ENCODE measurements at regions not wholly inside any gene's neighbourhood (a gene's known extent, or its start where the extent isn't known, plus 50 kb on each side); places are given as distances from the start of the nearest gene placed in this dataset.

GRCh38 chr10:124219655-124220054 is 126.3 kb upstream of the CHST15 start:
- no peak overlapping the region for H2AK5ac ChIP-seq (ENCODE audit: low read length)
- no peaks in the 10 kb centered on the region for H3K79me2 ChIP-seq (ENCODE audit: control insufficient read depth, insufficient read depth, low read length, poor library complexity)
- DNase-seq, result no peak
- no peak overlapping the region for H3K4ac ChIP-seq (ENCODE audit: low read depth, low read length)
- no peak overlapping the region for H3K14ac ChIP-seq (ENCODE audit: low read length)
- peaks cover 0 to 6% of the 10 kb centered on the region in 2 experiments for H3K4me1 ChIP-seq (ENCODE audit: control insufficient read depth in 1 of 2, insufficient read depth in 2 of 2, low read length in 2 of 2)
- peaks cover 2% of the 10 kb centered on the region for H3K9me3 ChIP-seq (ENCODE audit: insufficient read depth, low read depth, low read length)
- no peak overlapping the region for H2BK12ac ChIP-seq (ENCODE audit: low read length)
- no peak overlapping the region for H3K23ac ChIP-seq (ENCODE audit: low read length)
- H4K91ac ChIP-seq (ENCODE audit: low read depth, low read length), result no peak overlapping the region
- no peak overlapping the region for H2AFZ ChIP-seq (ENCODE audit: insufficient read depth, low read length, poor library complexity)
- no CpG with 5 or more reads among the region's 7 CpGs for WGBS (ENCODE audit: extremely low coverage, insufficient coverage, insufficient read length)
- no peak overlapping the region for H3K27ac ChIP-seq (ENCODE audit: low read depth, low read length)
- H3K9ac ChIP-seq (ENCODE audit: low read length), result no peak overlapping the region
- H2BK120ac ChIP-seq (ENCODE audit: insufficient read depth, low read length, poor library complexity), result no peak overlapping the region
- H3K36me3 ChIP-seq (ENCODE audit: control insufficient read depth in 1 of 2, insufficient read depth in 2 of 2, low read length in 2 of 2), result no peaks in the 10 kb centered on the region
- no peaks in the 10 kb centered on the region for H3K79me1 ChIP-seq (ENCODE audit: low read length)
- no peak overlapping the region for H3K18ac ChIP-seq (ENCODE audit: low read length)
- H4K8ac ChIP-seq (ENCODE audit: low read depth, low read length), result no peak overlapping the region
- no peak overlapping the region for H4K12ac ChIP-seq (ENCODE audit: low read depth, low read length)
- no peaks in the 10 kb centered on the region for H3K27me3 ChIP-seq (ENCODE audit: insufficient read depth, low read length)
- no peak overlapping the region for H2BK5ac ChIP-seq (ENCODE audit: low read depth, low read length, poor library complexity)
- no peak overlapping the region for H3K4me2 ChIP-seq (ENCODE audit: low read length)
- no peak overlapping the region for H3K4me3 ChIP-seq (ENCODE audit: low read depth, low read length)

- H3K4ac ChIP-seq (ENCODE audit: low read depth, low read length), result no peak overlapping the region
- no CpG with 5 or more reads among the region's 12 CpGs for WGBS (ENCODE audit: extremely low coverage, insufficient coverage, insufficient read length)
- no peak overlapping the region for H4K12ac ChIP-seq (ENCODE audit: low read depth, low read length)
- peaks cover 2% of the 10 kb centered on the region for H3K9me3 ChIP-seq (ENCODE audit: insufficient read depth, low read depth, low read length)
- no peaks in the 10 kb centered on the region for H3K36me3 ChIP-seq (ENCODE audit: control insufficient read depth in 1 of 2, insufficient read depth in 2 of 2, low read length in 2 of 2)
- H3K14ac ChIP-seq (ENCODE audit: low read length), result no peak overlapping the region
- no peak overlapping the region for H3K4me2 ChIP-seq (ENCODE audit: low read length)
- no peak overlapping the region for H3K23ac ChIP-seq (ENCODE audit: low read length)
- no peak overlapping the region for H2BK12ac ChIP-seq (ENCODE audit: low read length)
- H3K27me3 ChIP-seq (ENCODE audit: insufficient read depth, low read length), result no peaks in the 10 kb centered on the region
- H3K4me3 ChIP-seq (ENCODE audit: low read depth, low read length), result no peak overlapping the region
- H2AK5ac ChIP-seq (ENCODE audit: low read length), result no peak overlapping the region
- H3K9ac ChIP-seq (ENCODE audit: low read length), result no peak overlapping the region
- no peak overlapping the region for H3K18ac ChIP-seq (ENCODE audit: low read length)
- H3K79me2 ChIP-seq (ENCODE audit: control insufficient read depth, insufficient read depth, low read length, poor library complexity), result no peaks in the 10 kb centered on the region
- H2BK120ac ChIP-seq (ENCODE audit: insufficient read depth, low read length, poor library complexity), result no peak overlapping the region
- H2BK5ac ChIP-seq (ENCODE audit: low read depth, low read length, poor library complexity), result no peak overlapping the region
- no peak overlapping the region for H2AFZ ChIP-seq (ENCODE audit: insufficient read depth, low read length, poor library complexity)
- H3K4me1 ChIP-seq (ENCODE audit: control insufficient read depth in 1 of 2, insufficient read depth in 2 of 2, low read length in 2 of 2), result peaks cover 0 to 6% of the 10 kb centered on the region in 2 experiments
- no peaks in the 10 kb centered on the region for H3K79me1 ChIP-seq (ENCODE audit: low read length)
- no peak overlapping the region for H4K91ac ChIP-seq (ENCODE audit: low read depth, low read length)
- no peak for DNase-seq
- no peak overlapping the region for H4K8ac ChIP-seq (ENCODE audit: low read depth, low read length)
- no peak overlapping the region for H3K27ac ChIP-seq (ENCODE audit: low read depth, low read length)
These were observed 125.7 kb upstream of the CHST15 start for GRCh38 chr10:124219062-124219461.

GRCh38 chr10:124217906-124218804 is 124.8 kb upstream of the CHST15 start:
- H3K9ac ChIP-seq (ENCODE audit: low read length), result no peak overlapping the region
- no peak overlapping the region for H4K91ac ChIP-seq (ENCODE audit: low read depth, low read length)
- no peak overlapping the region for H2BK12ac ChIP-seq (ENCODE audit: low read length)
- H4K8ac ChIP-seq (ENCODE audit: low read depth, low read length), result no peak overlapping the region
- no peak overlapping the region for H3K14ac ChIP-seq (ENCODE audit: low read length)
- WGBS (ENCODE audit: extremely low coverage, insufficient coverage, insufficient read length), result no CpG with 5 or more reads among the region's 12 CpGs
- peaks cover 0 to 6% of the 10 kb centered on the region in 2 experiments for H3K4me1 ChIP-seq (ENCODE audit: control insufficient read depth in 1 of 2, insufficient read depth in 2 of 2, low read length in 2 of 2)
- no peak for DNase-seq
- H2BK5ac ChIP-seq (ENCODE audit: low read depth, low read length, poor library complexity), result no peak overlapping the region
- no peaks in the 10 kb centered on the region for H3K27me3 ChIP-seq (ENCODE audit: insufficient read depth, low read length)
- no peak overlapping the region for H2AFZ ChIP-seq (ENCODE audit: insufficient read depth, low read length, poor library complexity)
- no peak overlapping the region for H2AK5ac ChIP-seq (ENCODE audit: low read length)
- H3K4me3 ChIP-seq (ENCODE audit: low read depth, low read length), result no peak overlapping the region
- no peak overlapping the region for H3K4me2 ChIP-seq (ENCODE audit: low read length)
- H3K79me1 ChIP-seq (ENCODE audit: low read length), result no peaks in the 10 kb centered on the region
- no peak overlapping the region for H2BK120ac ChIP-seq (ENCODE audit: insufficient read depth, low read length, poor library complexity)
- H3K4ac ChIP-seq (ENCODE audit: low read depth, low read length), result no peak overlapping the region
- peaks cover 2% of the 10 kb centered on the region for H3K9me3 ChIP-seq (ENCODE audit: insufficient read depth, low read depth, low read length)
- H3K23ac ChIP-seq (ENCODE audit: low read length), result no peak overlapping the region
- no peak overlapping the region for H3K18ac ChIP-seq (ENCODE audit: low read length)
- H3K27ac ChIP-seq (ENCODE audit: low read depth, low read length), result no peak overlapping the region
- H3K36me3 ChIP-seq (ENCODE audit: control insufficient read depth in 1 of 2, insufficient read depth in 2 of 2, low read length in 2 of 2), result no peaks in the 10 kb centered on the region
- H4K12ac ChIP-seq (ENCODE audit: low read depth, low read length), result no peak overlapping the region
- H3K79me2 ChIP-seq (ENCODE audit: control insufficient read depth, insufficient read depth, low read length, poor library complexity), result no peaks in the 10 kb centered on the region

- H3K79me1 ChIP-seq (ENCODE audit: low read length), result no peaks in the 10 kb centered on the region
- H3K4me2 ChIP-seq (ENCODE audit: low read length), result no peak overlapping the region
- H4K8ac ChIP-seq (ENCODE audit: low read depth, low read length), result no peak overlapping the region
- H4K12ac ChIP-seq (ENCODE audit: low read depth, low read length), result no peak overlapping the region
- H2AK5ac ChIP-seq (ENCODE audit: low read length), result no peak overlapping the region
- no CpG with 5 or more reads among the region's 9 CpGs for WGBS (ENCODE audit: extremely low coverage, insufficient coverage, insufficient read length)
- H3K9me3 ChIP-seq (ENCODE audit: insufficient read depth, low read depth, low read length), result peaks cover 2% of the 10 kb centered on the region
- H3K79me2 ChIP-seq (ENCODE audit: control insufficient read depth, insufficient read depth, low read length, poor library complexity), result no peaks in the 10 kb centered on the region
- H2AFZ ChIP-seq (ENCODE audit: insufficient read depth, low read length, poor library complexity), result no peak overlapping the region
- no peak overlapping the region for H3K23ac ChIP-seq (ENCODE audit: low read length)
- H3K9ac ChIP-seq (ENCODE audit: low read length), result no peak overlapping the region
- peaks cover 0 to 5% of the 10 kb centered on the region in 2 experiments for H3K4me1 ChIP-seq (ENCODE audit: control insufficient read depth in 1 of 2, insufficient read depth in 2 of 2, low read length in 2 of 2)
- H2BK12ac ChIP-seq (ENCODE audit: low read length), result no peak overlapping the region
- H4K91ac ChIP-seq (ENCODE audit: low read depth, low read length), result no peak overlapping the region
- no peak overlapping the region for H2BK5ac ChIP-seq (ENCODE audit: low read depth, low read length, poor library complexity)
- no peaks in the 10 kb centered on the region for H3K27me3 ChIP-seq (ENCODE audit: insufficient read depth, low read length)
- DNase-seq, result no peak
- no peak overlapping the region for H3K18ac ChIP-seq (ENCODE audit: low read length)
- H3K4ac ChIP-seq (ENCODE audit: low read depth, low read length), result no peak overlapping the region
- H2BK120ac ChIP-seq (ENCODE audit: insufficient read depth, low read length, poor library complexity), result no peak overlapping the region
- H3K14ac ChIP-seq (ENCODE audit: low read length), result no peak overlapping the region
- H3K27ac ChIP-seq (ENCODE audit: low read depth, low read length), result no peak overlapping the region
- no peak overlapping the region for H3K4me3 ChIP-seq (ENCODE audit: low read depth, low read length)
- H3K36me3 ChIP-seq (ENCODE audit: control insufficient read depth in 1 of 2, insufficient read depth in 2 of 2, low read length in 2 of 2), result no peaks in the 10 kb centered on the region
These were observed 123.6 kb upstream of the CHST15 start for GRCh38 chr10:124217031-124217430.
